HFFc6 (cell line): ENCODE measurements at regions not wholly inside any gene's neighbourhood (a gene's known extent, or its start where the extent isn't known, plus 50 kb on each side); places are given as distances from the start of the nearest gene placed in this dataset.

Experiments
- DNase-seq: peaks from one replicate; pipeline ENCODE4 v3.0.0-alpha.2; 2018
- H3K27ac Mint-ChIP-seq: 2 replicates; pipeline ENCODE4 v1.8.0; 2020; ENCODE audit warnings: mild to moderate bottlenecking, mixed read lengths
- H3K27me3 Mint-ChIP-seq: 2 replicates; pipeline ENCODE4 v1.8.0; 2021; ENCODE audit warnings: mild to moderate bottlenecking, moderate library complexity, mixed read lengths; ENCODE audit not compliant: insufficient read depth
- H3K36me3 Mint-ChIP-seq: 2 replicates; pipeline ENCODE4 v1.8.0; 2021; ENCODE audit warnings: low read depth, mixed read lengths
- H3K4me1 Mint-ChIP-seq: 2 replicates; pipeline ENCODE4 v1.8.0; 2020; ENCODE audit warnings: low read depth, mixed read lengths
- H3K4me3 Mint-ChIP-seq: 2 replicates; pipeline ENCODE4 v1.8.0; 2020; ENCODE audit warnings: mild to moderate bottlenecking, moderate library complexity, mixed read lengths
- H3K9me3 Mint-ChIP-seq: 2 replicates; pipeline ENCODE4 v1.8.0; 2020; ENCODE audit warnings: mild to moderate bottlenecking, mixed read lengths
- TF ChIP-seq, protein P1 (sequence below): fragments of 200-600 bp; sonication (generic); IDR thresholded peaks from 2 replicates; pipeline ENCODE4 v1.5.0; 2021; ENCODE audit warnings: antibody characterized with exemption, mild to moderate bottlenecking

DNA sequence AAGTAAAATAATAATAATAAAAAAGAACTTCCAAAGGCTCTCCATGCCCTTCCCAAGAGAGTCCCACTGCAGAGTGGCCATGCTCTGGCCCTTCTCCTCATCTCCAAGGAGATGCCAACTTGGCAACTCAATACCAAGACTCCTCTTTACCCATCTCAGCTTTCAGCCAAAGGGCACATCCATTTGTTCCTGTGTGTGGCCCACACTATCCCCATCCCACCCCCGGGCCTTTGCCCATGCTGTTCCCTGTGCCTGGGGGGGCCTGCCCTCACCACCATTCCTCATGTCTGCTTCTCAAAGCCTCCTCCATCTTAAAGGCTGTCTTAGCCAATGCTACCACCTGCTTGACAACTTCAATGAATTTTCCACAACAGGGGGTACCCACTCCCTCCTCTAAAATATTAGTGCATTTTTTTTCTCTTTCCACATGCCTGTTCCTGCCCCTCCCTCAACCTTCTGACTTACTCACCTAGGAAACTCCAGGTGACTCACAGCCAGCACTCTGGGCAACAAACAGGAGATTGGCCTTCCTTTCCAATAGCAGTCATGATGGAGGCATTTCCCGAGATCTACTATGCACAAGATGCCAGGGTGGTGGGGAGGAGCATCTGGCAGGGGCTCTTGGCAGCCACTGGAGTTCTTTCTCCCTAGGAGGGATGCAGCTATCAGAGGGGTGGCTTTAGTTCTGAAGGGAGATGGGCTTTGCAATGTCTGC lies 109.4 kb upstream of the SMAD3 start:
- TF ChIP-seq, protein P1, sequence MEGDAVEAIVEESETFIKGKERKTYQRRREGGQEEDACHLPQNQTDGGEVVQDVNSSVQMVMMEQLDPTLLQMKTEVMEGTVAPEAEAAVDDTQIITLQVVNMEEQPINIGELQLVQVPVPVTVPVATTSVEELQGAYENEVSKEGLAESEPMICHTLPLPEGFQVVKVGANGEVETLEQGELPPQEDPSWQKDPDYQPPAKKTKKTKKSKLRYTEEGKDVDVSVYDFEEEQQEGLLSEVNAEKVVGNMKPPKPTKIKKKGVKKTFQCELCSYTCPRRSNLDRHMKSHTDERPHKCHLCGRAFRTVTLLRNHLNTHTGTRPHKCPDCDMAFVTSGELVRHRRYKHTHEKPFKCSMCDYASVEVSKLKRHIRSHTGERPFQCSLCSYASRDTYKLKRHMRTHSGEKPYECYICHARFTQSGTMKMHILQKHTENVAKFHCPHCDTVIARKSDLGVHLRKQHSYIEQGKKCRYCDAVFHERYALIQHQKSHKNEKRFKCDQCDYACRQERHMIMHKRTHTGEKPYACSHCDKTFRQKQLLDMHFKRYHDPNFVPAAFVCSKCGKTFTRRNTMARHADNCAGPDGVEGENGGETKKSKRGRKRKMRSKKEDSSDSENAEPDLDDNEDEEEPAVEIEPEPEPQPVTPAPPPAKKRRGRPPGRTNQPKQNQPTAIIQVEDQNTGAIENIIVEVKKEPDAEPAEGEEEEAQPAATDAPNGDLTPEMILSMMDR = no peak
- Mint-ChIP-seq H3K9me3 (no peaks in the 10 kb centered on the region), H3K4me1 (peaks cover 25% of the 10 kb centered on the region), H3K36me3 (no peaks in the 10 kb centered on the region), H3K4me3 (no peak overlapping the region; the same call in 1 of the 2 replicates), H3K27me3 (peaks cover 11% of the 10 kb centered on the region), H3K27ac (no peak overlapping the region)
- DNase-seq = peak; percentile 54

DNA sequence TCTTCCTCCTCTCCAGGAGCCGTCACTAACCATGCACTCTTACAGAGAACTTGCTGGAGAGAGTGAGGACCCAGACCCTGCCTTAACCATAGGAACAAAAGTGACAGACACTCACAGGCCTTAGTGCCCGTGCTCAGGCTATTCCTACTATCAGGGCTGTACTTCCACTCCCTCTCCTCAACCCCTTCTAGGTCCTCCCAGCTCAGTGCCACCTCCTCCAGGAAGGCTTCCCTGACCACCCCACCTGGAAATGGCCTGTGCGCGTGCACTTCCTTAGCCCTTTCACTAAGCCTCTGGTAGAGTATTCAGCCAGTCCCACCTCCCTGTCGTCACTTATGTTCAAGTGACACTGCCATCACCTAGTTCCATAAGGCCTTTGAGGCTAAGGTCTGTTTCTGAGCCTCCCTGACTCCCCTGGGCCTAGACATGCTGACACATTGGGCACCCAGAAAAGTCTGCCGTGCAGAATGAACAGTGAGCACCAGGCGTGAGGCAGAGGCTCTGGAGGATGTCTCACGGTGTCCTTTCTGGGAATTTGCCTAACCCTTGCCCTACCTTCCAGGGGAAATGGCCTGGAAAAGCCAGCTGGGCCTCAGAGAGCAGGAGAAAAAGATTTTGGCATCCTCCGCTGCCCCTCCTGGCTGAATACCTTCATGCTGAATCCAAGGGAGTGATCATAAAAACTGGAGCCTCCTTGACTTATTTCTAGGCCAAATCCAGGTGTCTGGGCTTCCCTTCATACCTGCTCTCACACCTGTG lies 108.6 kb upstream of the SMAD3 start:
- H3K4me1 Mint-ChIP-seq = peaks cover 25% of the 10 kb centered on the region
- H3K36me3 Mint-ChIP-seq = no peaks in the 10 kb centered on the region
- H3K27me3 Mint-ChIP-seq = peaks cover 13% of the 10 kb centered on the region
- no peak overlapping the region for H3K4me3 Mint-ChIP-seq
- H3K27ac Mint-ChIP-seq = no peak overlapping the region
- no peaks in the 10 kb centered on the region for H3K9me3 Mint-ChIP-seq
- DNase-seq = no peak
- TF ChIP-seq, protein P1 = no peak

DNA sequence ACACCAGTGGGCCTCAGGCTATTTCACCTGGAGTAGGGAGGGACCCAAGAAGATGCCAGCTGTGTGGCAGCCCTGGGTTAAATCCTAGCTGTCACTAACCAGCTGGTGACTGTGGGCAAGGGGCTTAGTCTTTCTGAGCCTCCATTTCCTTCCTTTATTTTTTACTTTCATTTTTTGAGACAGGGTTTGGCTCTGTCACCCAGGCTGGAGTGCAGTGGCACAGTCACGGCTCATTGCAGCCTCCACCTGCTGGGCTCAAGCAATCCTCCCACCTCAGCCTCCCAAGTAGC lies 108.0 kb upstream of the SMAD3 start:
- DNase-seq = no peak
- H3K27me3 Mint-ChIP-seq = peaks cover 16% of the 10 kb centered on the region
- H3K36me3 Mint-ChIP-seq = no peaks in the 10 kb centered on the region
- no peak overlapping the region for H3K4me3 Mint-ChIP-seq
- peaks cover 20% of the 10 kb centered on the region for H3K4me1 Mint-ChIP-seq
- TF ChIP-seq, protein P1 = no peak
- no peaks in the 10 kb centered on the region for H3K9me3 Mint-ChIP-seq
- H3K27ac Mint-ChIP-seq = no peak overlapping the region

DNA sequence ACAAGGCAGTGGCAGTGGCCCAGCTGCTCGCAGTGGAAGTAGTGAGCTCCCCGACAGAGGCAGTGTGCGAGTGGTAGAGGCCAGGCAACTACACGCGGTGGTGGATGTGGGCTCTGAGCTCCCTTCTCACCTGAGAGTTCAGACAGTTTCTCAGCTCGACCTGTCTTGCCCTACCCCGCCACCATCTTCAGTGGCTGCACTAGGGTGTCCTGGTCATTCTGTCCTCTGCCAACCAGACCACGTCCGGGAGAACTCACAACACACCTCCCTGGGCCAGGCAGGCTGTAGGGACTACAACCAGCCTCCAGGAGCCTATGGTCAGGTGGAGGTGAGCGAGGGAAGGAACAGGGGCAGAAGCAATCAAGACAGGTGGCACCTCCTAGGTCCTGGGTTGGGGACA lies 106.3 kb upstream of the SMAD3 start:
- no peak for DNase-seq
- TF ChIP-seq, protein P1 = no peak
- Mint-ChIP-seq H3K4me1 (peaks cover 20% of the 10 kb centered on the region), H3K36me3 (no peaks in the 10 kb centered on the region), H3K27ac (no peak overlapping the region), H3K4me3 (no peak overlapping the region), H3K27me3 (peaks cover 16% of the 10 kb centered on the region), H3K9me3 (no peaks in the 10 kb centered on the region)

DNA sequence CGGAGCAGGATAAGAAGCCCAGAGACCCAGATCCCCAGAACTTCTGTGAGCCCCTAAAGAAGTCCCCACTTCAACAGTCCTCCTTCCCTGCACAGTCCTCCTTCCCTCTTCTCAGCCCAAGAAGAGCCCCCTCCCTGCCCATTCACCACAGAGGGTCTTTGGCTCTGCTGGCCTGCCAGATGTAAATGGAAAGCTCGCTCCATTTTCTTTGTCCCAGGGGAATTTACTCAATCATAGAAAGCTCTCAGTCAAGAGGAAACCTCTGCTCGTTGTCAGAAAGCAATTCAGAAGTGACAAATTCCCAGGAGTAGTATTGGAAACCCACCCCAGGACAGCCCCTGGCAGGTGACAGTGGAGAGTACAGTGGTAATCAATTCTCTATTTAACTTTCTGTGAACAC lies 105.5 kb upstream of the SMAD3 start:
- Mint-ChIP-seq H3K9me3 (no peaks in the 10 kb centered on the region), H3K27me3 (peaks cover 16% of the 10 kb centered on the region), H3K4me1 (peaks cover 16% of the 10 kb centered on the region), H3K27ac (no peak overlapping the region), H3K4me3 (no peak overlapping the region), H3K36me3 (no peaks in the 10 kb centered on the region)
- TF ChIP-seq, protein P1 = no peak
- DNase-seq = no peak
